ENCODE measurements at regions not wholly inside any gene's neighbourhood (a gene's known extent, or its start where the extent isn't known, plus 50 kb on each side); places are given as distances from the start of the nearest gene placed in this dataset.

GRCh38 chr2:105570326-105570725, 171.5 kb upstream of the FHL2 start:
- CTCF ChIA-PET, result no interaction called here
- Mint-ChIP-seq H3K4me1 (peaks cover 15% of the 10 kb centered on the region), H3K27ac (no peak overlapping the region), H3K27me3 (peaks cover 53% of the 10 kb centered on the region), H3K4me3 (no peak overlapping the region), H3K36me3 (no peaks in the 10 kb centered on the region), H3K9me3 (no peaks in the 10 kb centered on the region)
- DNase-seq, result no peak

GRCh38 chr2:105569606-105570005, 170.8 kb upstream of the FHL2 start:
- no peaks in the 10 kb centered on the region for H3K36me3 Mint-ChIP-seq
- no peak overlapping the region for H3K27ac Mint-ChIP-seq
- CTCF ChIA-PET, result no interaction called here
- H3K9me3 Mint-ChIP-seq, result no peaks in the 10 kb centered on the region
- peaks cover 12% of the 10 kb centered on the region for H3K4me1 Mint-ChIP-seq
- no peak overlapping the region for H3K4me3 Mint-ChIP-seq
- no peak for DNase-seq
- H3K27me3 Mint-ChIP-seq, result peaks cover 53% of the 10 kb centered on the region

GRCh38 chr2:105567996-105568494, 169.2 kb upstream of the FHL2 start:
- CTCF ChIA-PET, result interaction anchor here (1.7 kb wide), 1 partner anchor 9 kb away, joined by 5 read pairs; no protein-coding TSS in a partner anchor
- peak overlapping the region; percentile 2 for H3K4me3 Mint-ChIP-seq
- peak overlapping the region; percentile 67 for H3K27ac Mint-ChIP-seq
- no peaks in the 10 kb centered on the region for H3K9me3 Mint-ChIP-seq
- DNase-seq, result no peak
- H3K36me3 Mint-ChIP-seq, result no peaks in the 10 kb centered on the region
- peaks cover 8% of the 10 kb centered on the region for H3K4me1 Mint-ChIP-seq
- H3K27me3 Mint-ChIP-seq, result peaks cover 47% of the 10 kb centered on the region

- H3K27me3 Mint-ChIP-seq, result peaks cover 43% of the 10 kb centered on the region
- DNase-seq, result no peak
- H3K4me3 Mint-ChIP-seq, result no peak overlapping the region
- CTCF ChIA-PET, result interaction anchor here (0.9 to 1.1 kb wide), 3 partner anchors 17 to 523 kb away, joined by 3 read pairs; no protein-coding TSS in a partner anchor
- H3K27ac Mint-ChIP-seq, result no peak overlapping the region
- no peaks in the 10 kb centered on the region for H3K36me3 Mint-ChIP-seq
- no peaks in the 10 kb centered on the region for H3K9me3 Mint-ChIP-seq
- H3K4me1 Mint-ChIP-seq, result peaks cover 5% of the 10 kb centered on the region
Measured at GRCh38 chr2:105563000-105563719, 164.3 kb upstream of the FHL2 start.

- H3K9me3 Mint-ChIP-seq, result no peaks in the 10 kb centered on the region
- peaks cover 52% of the 10 kb centered on the region for H3K27me3 Mint-ChIP-seq
- H3K4me3 Mint-ChIP-seq, result no peak overlapping the region
- H3K36me3 Mint-ChIP-seq, result no peaks in the 10 kb centered on the region
- no peak overlapping the region for H3K27ac Mint-ChIP-seq
- CTCF ChIA-PET, result no interaction called here
- no peaks in the 10 kb centered on the region for H3K4me1 Mint-ChIP-seq
- no peak for DNase-seq
Measured at GRCh38 chr2:105561401-105561800, 162.6 kb upstream of the FHL2 start.

GRCh38 chr2:105560157-105560556, 161.3 kb upstream of the FHL2 start:
- H3K4me1 Mint-ChIP-seq, result no peaks in the 10 kb centered on the region
- DNase-seq, result no peak
- H3K27ac Mint-ChIP-seq, result no peak overlapping the region
- CTCF ChIA-PET, result no interaction called here
- H3K9me3 Mint-ChIP-seq, result no peaks in the 10 kb centered on the region
- H3K27me3 Mint-ChIP-seq, result peaks cover 53% of the 10 kb centered on the region
- H3K4me3 Mint-ChIP-seq, result no peak overlapping the region
- H3K36me3 Mint-ChIP-seq, result no peaks in the 10 kb centered on the region

- H3K27me3 Mint-ChIP-seq, result peaks cover 67% of the 10 kb centered on the region
- no peaks in the 10 kb centered on the region for H3K9me3 Mint-ChIP-seq
- no peak for DNase-seq
- H3K27ac Mint-ChIP-seq, result no peak overlapping the region
- H3K4me1 Mint-ChIP-seq, result no peaks in the 10 kb centered on the region
- no peak overlapping the region for H3K4me3 Mint-ChIP-seq
- H3K36me3 Mint-ChIP-seq, result no peaks in the 10 kb centered on the region
- CTCF ChIA-PET, result interaction anchor here (1.0 to 2.7 kb wide), 2 partner anchors 11 to 540 kb away, joined by 3 to 10 read pairs; no protein-coding TSS in a partner anchor
Measured at GRCh38 chr2:105557021-105557920, 158.4 kb upstream of the FHL2 start.

- Mint-ChIP-seq H3K36me3 (no peaks in the 10 kb centered on the region), H3K27ac (no peak overlapping the region), H3K4me1 (no peaks in the 10 kb centered on the region), H3K9me3 (no peaks in the 10 kb centered on the region), H3K4me3 (no peak overlapping the region), H3K27me3 (peaks cover 66% of the 10 kb centered on the region)
- CTCF ChIA-PET, result interaction anchor here (1.0 to 2.7 kb wide), 2 partner anchors 10 to 541 kb away, joined by 3 to 10 read pairs; no protein-coding TSS in a partner anchor
- no peak for DNase-seq
Measured at GRCh38 chr2:105556366-105556765, 157.5 kb upstream of the FHL2 start.

GRCh38 chr2:105554235-105554634, 155.4 kb upstream of the FHL2 start:
- no peak overlapping the region for H3K4me3 Mint-ChIP-seq
- peaks cover 50% of the 10 kb centered on the region for H3K27me3 Mint-ChIP-seq
- DNase-seq, result no peak
- H3K9me3 Mint-ChIP-seq, result no peaks in the 10 kb centered on the region
- H3K36me3 Mint-ChIP-seq, result no peaks in the 10 kb centered on the region
- CTCF ChIA-PET, result no interaction called here
- H3K4me1 Mint-ChIP-seq, result no peaks in the 10 kb centered on the region
- no peak overlapping the region for H3K27ac Mint-ChIP-seq

- Mint-ChIP-seq H3K36me3 (no peaks in the 10 kb centered on the region), H3K4me1 (no peaks in the 10 kb centered on the region), H3K4me3 (no peak overlapping the region), H3K27ac (no peak overlapping the region), H3K9me3 (no peaks in the 10 kb centered on the region), H3K27me3 (peaks cover 45% of the 10 kb centered on the region)
- no peak for DNase-seq
- CTCF ChIA-PET, result no interaction called here
Measured at GRCh38 chr2:105553538-105554196, 154.8 kb upstream of the FHL2 start.

GRCh38 chr2:105546628-105546974, 147.8 kb upstream of the FHL2 start:
- no peaks in the 10 kb centered on the region for H3K36me3 Mint-ChIP-seq
- peaks cover 19% of the 10 kb centered on the region for H3K27me3 Mint-ChIP-seq
- CTCF ChIA-PET, result interaction anchor here (0.8 to 2.2 kb wide), 5 partner anchors 11 to 178 kb away, joined by 3 to 10 read pairs (median 3); no protein-coding TSS in a partner anchor
- peak overlapping the region; percentile 26 for H3K27ac Mint-ChIP-seq
- no peaks in the 10 kb centered on the region for H3K9me3 Mint-ChIP-seq
- H3K4me3 Mint-ChIP-seq, result peak overlapping the region; percentile 32
- peak; percentile 43 for DNase-seq
- peaks cover 16% of the 10 kb centered on the region for H3K4me1 Mint-ChIP-seq

- peak overlapping the region; percentile 26 for H3K27ac Mint-ChIP-seq
- peak; percentile 81 for DNase-seq
- H3K4me3 Mint-ChIP-seq, result peak overlapping the region; percentile 32
- H3K27me3 Mint-ChIP-seq, result peaks cover 19% of the 10 kb centered on the region
- no peaks in the 10 kb centered on the region for H3K36me3 Mint-ChIP-seq
- no peaks in the 10 kb centered on the region for H3K9me3 Mint-ChIP-seq
- peaks cover 17% of the 10 kb centered on the region for H3K4me1 Mint-ChIP-seq
- CTCF ChIA-PET, result interaction anchor here (1.0 to 2.2 kb wide), 6 partner anchors 10 to 177 kb away, joined by 3 to 10 read pairs (median 4); no protein-coding TSS in a partner anchor
Measured at GRCh38 chr2:105545730-105546627, 147.1 kb upstream of the FHL2 start.
